ENCODE measurements at regions not wholly inside any gene's neighbourhood (a gene's known extent, or its start where the extent isn't known, plus 50 kb on each side); places are given as distances from the start of the nearest gene placed in this dataset.

DNA sequence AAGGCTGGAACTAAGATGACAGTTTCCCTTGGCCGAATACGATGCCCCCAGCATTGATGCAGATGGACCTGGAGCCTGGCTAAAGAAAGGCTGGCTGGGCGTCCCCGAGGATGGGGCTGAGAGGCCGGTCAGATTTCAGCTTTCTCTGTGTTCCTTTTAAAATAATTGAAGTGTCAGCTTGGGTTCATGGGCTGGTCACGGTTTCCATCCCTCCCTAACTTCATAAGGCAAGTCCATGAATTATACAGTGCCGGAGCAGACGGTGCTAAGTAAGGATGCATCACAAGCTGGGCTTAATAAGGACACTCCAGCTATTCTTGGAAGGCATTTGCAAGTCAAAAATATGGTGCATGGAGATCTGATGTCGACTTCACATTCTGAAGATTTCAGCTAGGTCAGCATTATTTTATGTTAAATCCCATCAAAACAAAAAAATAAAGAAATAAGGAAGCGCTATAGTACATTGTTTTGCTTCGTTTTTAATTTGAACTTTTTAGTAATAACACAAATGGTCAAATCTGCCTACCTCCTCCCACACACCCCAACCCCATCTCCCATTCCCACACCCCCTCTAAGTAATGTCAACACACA is 220.8 kb downstream of the RPLP1 start:
- TF ChIP-seq, protein P1, sequence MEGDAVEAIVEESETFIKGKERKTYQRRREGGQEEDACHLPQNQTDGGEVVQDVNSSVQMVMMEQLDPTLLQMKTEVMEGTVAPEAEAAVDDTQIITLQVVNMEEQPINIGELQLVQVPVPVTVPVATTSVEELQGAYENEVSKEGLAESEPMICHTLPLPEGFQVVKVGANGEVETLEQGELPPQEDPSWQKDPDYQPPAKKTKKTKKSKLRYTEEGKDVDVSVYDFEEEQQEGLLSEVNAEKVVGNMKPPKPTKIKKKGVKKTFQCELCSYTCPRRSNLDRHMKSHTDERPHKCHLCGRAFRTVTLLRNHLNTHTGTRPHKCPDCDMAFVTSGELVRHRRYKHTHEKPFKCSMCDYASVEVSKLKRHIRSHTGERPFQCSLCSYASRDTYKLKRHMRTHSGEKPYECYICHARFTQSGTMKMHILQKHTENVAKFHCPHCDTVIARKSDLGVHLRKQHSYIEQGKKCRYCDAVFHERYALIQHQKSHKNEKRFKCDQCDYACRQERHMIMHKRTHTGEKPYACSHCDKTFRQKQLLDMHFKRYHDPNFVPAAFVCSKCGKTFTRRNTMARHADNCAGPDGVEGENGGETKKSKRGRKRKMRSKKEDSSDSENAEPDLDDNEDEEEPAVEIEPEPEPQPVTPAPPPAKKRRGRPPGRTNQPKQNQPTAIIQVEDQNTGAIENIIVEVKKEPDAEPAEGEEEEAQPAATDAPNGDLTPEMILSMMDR (IDR thresholded peaks at IDR 0.05; ENCODE audit: low read depth, low read length, poor library complexity, severe bottlenecking), result no peak
- 0 out of 2 replicates have a peak, but pooled peaks have one; percentile 42 for TF ChIP-seq EZH2phosphoT487 (IDR thresholded peaks at IDR 0.05; ENCODE audit: borderline replicate concordance, low read length)

Data from DOHH2 (cell line).